HG02571 (cell line): ENCODE measurements at regions not wholly inside any gene's neighbourhood (a gene's known extent, or its start where the extent isn't known, plus 50 kb on each side); places are given as distances from the start of the nearest gene placed in this dataset.
"Not testable (repeated sequence)": the region's sequence is repeated elsewhere in the genome, so short reads cannot be mapped to it uniquely, and the experiment has no call there.

Experiments
- ATAC-seq: cut with Tn5 transposase; IDR thresholded peaks from one replicate; pipeline ENCODE4 v1.9.1; 2021; ENCODE audit warnings: mild to moderate bottlenecking, moderate library complexity; ENCODE audit not compliant: unreplicated experiment

GRCh38 chr5:167918813-167919483, 372.5 kb upstream of the WWC1 start:
- no peak for ATAC-seq

DNA sequence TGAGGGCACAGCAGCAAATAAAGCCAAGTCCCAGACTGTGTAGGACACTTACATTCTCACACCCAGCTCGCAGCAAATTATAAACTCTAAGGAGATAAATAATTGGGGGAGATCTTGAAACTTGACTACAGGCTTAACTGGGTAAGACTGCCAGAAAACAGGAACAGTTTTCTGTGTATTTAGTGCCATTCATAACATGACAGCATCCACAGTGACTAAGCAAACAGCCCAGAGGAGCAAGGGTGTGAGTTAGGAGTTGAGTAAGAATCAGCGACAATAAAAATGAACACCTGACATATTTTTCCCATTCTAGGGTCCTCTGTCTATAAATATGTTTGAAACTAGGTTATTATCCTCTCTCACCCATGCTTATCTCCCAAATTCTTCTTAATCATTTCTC, 370.9 kb upstream of the WWC1 start:
- no peak for ATAC-seq

GRCh38 chr5:167921796-167922195, 369.6 kb upstream of the WWC1 start:
- ATAC-seq, result no peak

- ATAC-seq, result no peak
These were observed 368.0 kb upstream of the WWC1 start for GRCh38 chr5:167923396-167923795.

DNA sequence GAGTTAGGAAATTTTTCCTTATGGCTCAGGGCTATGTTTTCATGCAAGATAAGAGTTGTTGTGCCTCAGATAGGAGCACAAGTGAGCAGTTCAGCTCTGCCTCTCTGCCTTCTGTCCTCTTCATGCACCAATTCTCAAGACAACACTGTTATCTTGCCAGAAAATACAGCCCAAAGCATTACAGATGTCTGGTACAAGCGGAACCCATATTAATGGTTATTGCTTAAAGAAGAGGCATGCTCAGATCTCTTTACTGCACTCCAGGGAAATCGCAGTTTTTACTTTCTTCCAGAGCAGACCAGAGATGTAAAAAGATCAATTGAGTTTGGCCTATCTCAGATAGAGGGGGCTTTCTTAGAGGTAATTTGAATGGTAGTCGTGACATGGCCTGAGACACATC, 361.6 kb upstream of the WWC1 start:
- no peak for ATAC-seq

GRCh38 chr5:167934551-167934971, 356.9 kb upstream of the WWC1 start:
- ATAC-seq, result no peak

DNA sequence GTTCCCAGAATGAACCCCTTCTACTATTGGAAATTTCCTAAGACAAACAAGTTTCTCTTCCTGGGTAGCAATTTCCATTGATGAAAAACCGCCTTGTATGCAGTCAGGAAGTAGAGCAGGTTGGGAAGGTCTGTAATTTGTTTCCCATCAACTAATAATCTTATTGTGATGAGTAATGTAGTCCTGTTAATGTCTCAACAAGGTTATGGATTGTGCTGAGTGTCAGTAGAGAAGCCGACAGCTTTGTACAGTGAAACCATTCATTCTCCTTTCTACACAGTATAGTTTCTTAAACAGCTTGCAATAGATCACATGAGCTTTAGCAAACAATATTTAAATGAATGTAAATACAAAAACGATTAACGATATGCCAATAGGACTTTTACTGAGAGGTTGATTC, 355.4 kb upstream of the WWC1 start:
- ATAC-seq, result no peak

DNA sequence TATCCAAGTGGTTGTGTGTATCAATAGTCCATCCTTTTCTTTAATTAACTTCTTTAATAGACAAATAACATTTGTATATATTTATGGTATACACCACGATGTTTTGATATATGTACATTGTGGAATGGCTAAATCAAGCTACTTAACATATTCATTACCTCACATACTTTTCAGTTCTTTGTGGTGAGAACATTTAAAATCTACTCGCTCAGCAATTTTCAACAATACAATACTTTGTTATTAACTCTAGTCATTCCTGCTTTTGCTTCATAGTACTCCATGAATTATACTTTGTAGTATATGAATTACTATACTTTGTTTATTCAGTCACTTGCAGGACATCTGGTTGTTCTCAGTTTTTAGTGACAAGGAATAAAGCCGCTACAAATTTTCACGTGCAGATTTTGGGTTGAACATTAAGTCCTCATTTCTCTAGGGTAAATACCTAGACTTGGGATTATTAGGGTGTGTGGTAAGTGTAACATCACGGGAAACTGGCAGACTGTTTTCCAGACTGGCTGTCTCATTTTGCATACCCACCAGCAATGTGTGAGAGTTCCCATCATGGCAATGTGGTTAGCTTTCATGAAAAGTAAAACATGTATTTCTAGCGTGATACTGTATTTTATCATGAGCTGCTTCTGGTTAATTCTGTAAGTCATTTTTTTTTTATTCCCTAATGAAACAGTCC, 354.4 kb upstream of the WWC1 start:
- ATAC-seq, result no peak

GRCh38 chr5:167937635-167937998, 353.8 kb upstream of the WWC1 start:
- no peak for ATAC-seq

DNA sequence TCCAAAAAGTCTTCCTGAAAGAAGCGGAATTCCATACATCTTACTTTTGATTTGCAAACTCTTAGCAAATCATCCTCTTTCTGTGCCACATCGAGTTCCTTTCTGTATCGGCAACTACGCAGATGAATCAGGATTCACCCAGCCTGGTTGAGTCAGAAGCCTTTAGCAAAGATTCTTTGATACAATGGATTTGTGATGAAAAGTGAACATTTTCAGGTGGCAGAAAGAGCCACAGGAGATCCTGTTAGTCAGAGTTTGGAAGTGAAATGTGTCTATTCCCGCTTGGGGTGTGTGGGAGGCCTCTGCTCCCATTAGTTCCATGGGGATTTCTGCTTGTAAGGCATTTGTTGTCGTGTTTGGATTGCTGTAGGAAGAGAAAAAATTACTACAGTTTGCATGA, 351.8 kb upstream of the WWC1 start:
- ATAC-seq, result no peak

DNA sequence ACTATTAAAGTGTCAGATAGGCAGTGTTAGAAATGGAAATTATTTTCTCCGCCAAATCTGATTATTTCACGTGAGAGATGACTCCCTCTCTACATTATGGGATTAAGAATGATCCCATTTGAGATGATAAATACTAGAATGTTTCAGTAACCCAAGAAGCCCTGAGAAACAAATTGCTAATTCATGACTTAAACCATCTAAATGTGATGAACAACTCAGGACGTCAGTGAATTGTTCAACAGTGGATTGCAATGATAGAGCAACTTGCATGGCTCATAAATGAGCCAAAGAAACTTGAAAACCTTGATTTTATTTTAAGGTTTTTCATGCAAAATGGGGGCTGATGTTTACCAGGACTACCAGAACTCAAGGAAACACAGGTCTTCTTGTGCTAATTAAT, 350.5 kb upstream of the WWC1 start:
- ATAC-seq, result no peak

- not testable (repeated sequence) for ATAC-seq
These were observed 349.9 kb upstream of the WWC1 start for GRCh38 chr5:167941556-167941955.

GRCh38 chr5:167943343-167943742, 348.1 kb upstream of the WWC1 start:
- no peak for ATAC-seq

GRCh38 chr5:167944121-167944852, 347.2 kb upstream of the WWC1 start:
- ATAC-seq, result no peak

DNA sequence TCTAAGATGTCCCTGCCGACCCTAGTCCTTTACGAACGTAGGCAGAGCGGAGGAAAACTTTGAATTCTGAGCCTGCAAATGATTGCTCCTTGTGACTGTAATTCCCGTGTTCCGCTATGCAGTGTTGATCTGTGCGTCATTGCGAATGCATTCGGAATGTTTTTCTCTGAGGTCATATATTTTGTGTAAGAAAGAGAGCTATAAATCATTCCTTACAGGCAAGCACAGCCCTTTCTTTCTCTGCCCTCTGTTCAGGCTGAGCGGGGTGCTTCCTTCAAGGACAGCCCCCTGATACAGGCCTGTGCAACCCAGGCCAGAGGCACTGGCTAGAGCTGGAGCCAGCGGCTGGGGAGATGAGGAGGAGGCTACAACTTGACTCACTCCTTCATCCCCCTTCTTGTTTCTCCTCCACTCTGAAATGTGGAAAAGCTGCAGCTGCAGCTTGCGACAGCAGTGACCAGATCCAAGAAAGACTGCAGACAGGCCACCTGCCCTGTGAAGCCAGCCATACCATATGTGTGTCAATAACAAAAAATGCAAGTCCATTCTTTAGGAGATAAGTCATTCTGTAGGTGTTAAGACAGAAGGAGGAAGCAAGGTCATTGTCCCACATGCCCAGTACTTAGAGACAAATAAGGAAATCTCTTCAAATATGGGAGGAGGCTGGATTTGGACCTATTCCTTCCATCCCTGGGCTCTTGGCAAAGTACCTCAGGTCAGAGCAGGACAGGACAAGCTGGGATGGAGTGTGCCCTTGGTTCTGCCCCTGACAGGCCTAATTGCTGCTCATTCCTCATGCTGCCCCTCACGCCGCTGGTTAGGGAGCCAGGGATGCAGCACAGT, 345.7 kb upstream of the WWC1 start:
- ATAC-seq, result no peak

GRCh38 chr5:167947306-167947705, 344.1 kb upstream of the WWC1 start:
- ATAC-seq, result no peak

GRCh38 chr5:167948251-167948650, 343.2 kb upstream of the WWC1 start:
- ATAC-seq, result no peak

GRCh38 chr5:167949435-167949834, 342.0 kb upstream of the WWC1 start:
- ATAC-seq, result no peak

DNA sequence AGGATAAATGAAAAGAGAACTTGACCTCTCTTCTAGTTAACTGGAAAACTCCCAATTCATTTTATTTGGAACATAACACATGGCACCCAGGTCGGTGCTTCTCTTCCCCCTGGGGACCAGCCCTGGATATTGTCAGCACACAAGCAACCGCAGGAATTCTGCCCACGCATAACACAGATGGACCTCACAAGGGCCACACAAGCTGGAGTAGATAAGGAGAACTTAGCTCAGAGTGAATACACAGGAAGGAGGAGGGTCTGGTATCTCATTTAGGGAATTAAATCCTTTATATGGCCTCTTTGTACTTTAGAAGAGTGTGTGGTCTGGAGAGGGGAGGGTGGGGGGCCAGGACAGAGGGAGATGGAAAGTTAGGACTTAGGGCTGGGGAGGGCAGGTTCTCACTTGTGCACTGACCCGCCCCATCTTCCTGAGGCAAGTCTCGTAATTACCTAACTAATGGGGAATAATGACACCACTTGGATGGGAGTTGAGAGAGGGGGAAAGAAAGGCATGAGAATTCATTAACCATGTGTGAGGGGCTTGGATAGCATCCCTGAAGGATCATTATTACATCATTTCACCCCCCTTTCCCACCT, 341.2 kb upstream of the WWC1 start:
- no peak for ATAC-seq

GRCh38 chr5:167951116-167951515, 340.3 kb upstream of the WWC1 start:
- no peak for ATAC-seq
